Inflammatory macrophage (primary cell): ENCODE measurements at regions not wholly inside any gene's neighbourhood (a gene's known extent, or its start where the extent isn't known, plus 50 kb on each side); places are given as distances from the start of the nearest gene placed in this dataset.

Source experiments
- DNase-seq, 2 donors: peaks; one replicate each; pipeline ENCODE4 v3.0.0-alpha.2; 2020 to 2022

- DNase-seq = no peak
These were observed 165.5 kb downstream of the FBLN2 start for GRCh38 chr3:13714251-13714916.

- no peak for DNase-seq
These were observed 164.5 kb downstream of the FBLN2 start for GRCh38 chr3:13713396-13713795.

- no peak for DNase-seq
These were observed 163.8 kb downstream of the FBLN2 start for GRCh38 chr3:13712682-13713180.

GRCh38 chr3:13711911-13712650 lies 163.2 kb downstream of the FBLN2 start:
- no peak for DNase-seq

GRCh38 chr3:13710251-13710650 lies 161.3 kb downstream of the FBLN2 start:
- DNase-seq = no peak

- DNase-seq = no peak
These were observed 160.8 kb downstream of the FBLN2 start for GRCh38 chr3:13709706-13710105.

GRCh38 chr3:13708871-13709595 lies 160.1 kb downstream of the FBLN2 start:
- DNase-seq = no peak

GRCh38 chr3:13708301-13708700 lies 159.4 kb downstream of the FBLN2 start:
- no peak for DNase-seq

- DNase-seq = no peak
These were observed 158.5 kb downstream of the FBLN2 start for GRCh38 chr3:13707456-13707855.

- no peak for DNase-seq
These were observed 158.0 kb downstream of the FBLN2 start for GRCh38 chr3:13706886-13707285.

- DNase-seq = no peak
These were observed 157.5 kb downstream of the FBLN2 start for GRCh38 chr3:13706451-13706850.

GRCh38 chr3:13705702-13706280 lies 156.9 kb downstream of the FBLN2 start:
- DNase-seq = no peak

- no peak for DNase-seq
These were observed 156.1 kb downstream of the FBLN2 start for GRCh38 chr3:13705051-13705450.

- DNase-seq = no peak
These were observed 155.2 kb downstream of the FBLN2 start for GRCh38 chr3:13704174-13704573.

GRCh38 chr3:13703071-13703470 lies 154.1 kb downstream of the FBLN2 start:
- no peak for DNase-seq

- DNase-seq = no peak
These were observed 153.4 kb downstream of the FBLN2 start for GRCh38 chr3:13702286-13702685.

GRCh38 chr3:13700889-13701288 lies 152.0 kb downstream of the FBLN2 start:
- no peak for DNase-seq

GRCh38 chr3:13700362-13700761 lies 151.4 kb downstream of the FBLN2 start:
- DNase-seq = no peak

- DNase-seq = no peak
These were observed 147.8 kb downstream of the FBLN2 start for GRCh38 chr3:13696699-13697098.

GRCh38 chr3:13693441-13693840 lies 144.5 kb downstream of the FBLN2 start:
- DNase-seq = no peak

- no peak for DNase-seq
These were observed 141.7 kb downstream of the FBLN2 start for GRCh38 chr3:13690636-13691035.

- no peak for DNase-seq
These were observed 140.7 kb downstream of the FBLN2 start for GRCh38 chr3:13689373-13690260.
